ENCODE measurements at regions not wholly inside any gene's neighbourhood (a gene's known extent, or its start where the extent isn't known, plus 50 kb on each side); places are given as distances from the start of the nearest gene placed in this dataset.
"Not testable (repeated sequence)": the region's sequence is repeated elsewhere in the genome, so short reads cannot be mapped to it uniquely, and the experiment has no call there.

DNA sequence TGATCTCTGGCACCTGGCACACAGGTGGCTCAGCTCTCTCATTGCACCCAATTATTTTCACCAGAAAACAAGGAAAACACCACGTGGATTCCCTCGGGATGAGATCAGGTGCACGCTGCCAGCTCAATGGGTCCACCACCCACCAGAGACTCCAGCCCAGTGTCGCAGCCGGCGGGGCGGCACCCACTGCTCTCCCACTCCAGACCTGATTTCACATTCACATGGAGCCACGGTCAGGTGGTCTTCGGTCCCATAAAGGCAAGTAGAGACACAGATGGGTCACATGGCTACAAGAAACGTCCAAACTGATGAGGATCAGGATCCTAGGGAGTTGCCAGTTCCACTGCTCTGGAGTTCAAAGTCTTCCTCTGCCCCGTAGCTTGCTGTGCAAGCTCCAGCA is 217.6 kb downstream of the ANKRD30B start:
- no peak for DNase-seq (ENCODE audit: insufficient read length, low spot score)
- no peak for FAIRE-seq
- TF ChIP-seq, protein P1, sequence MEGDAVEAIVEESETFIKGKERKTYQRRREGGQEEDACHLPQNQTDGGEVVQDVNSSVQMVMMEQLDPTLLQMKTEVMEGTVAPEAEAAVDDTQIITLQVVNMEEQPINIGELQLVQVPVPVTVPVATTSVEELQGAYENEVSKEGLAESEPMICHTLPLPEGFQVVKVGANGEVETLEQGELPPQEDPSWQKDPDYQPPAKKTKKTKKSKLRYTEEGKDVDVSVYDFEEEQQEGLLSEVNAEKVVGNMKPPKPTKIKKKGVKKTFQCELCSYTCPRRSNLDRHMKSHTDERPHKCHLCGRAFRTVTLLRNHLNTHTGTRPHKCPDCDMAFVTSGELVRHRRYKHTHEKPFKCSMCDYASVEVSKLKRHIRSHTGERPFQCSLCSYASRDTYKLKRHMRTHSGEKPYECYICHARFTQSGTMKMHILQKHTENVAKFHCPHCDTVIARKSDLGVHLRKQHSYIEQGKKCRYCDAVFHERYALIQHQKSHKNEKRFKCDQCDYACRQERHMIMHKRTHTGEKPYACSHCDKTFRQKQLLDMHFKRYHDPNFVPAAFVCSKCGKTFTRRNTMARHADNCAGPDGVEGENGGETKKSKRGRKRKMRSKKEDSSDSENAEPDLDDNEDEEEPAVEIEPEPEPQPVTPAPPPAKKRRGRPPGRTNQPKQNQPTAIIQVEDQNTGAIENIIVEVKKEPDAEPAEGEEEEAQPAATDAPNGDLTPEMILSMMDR (IDR thresholded peaks at IDR 0.05; ENCODE audit: insufficient read depth, missing control alignments): no peak

DNA sequence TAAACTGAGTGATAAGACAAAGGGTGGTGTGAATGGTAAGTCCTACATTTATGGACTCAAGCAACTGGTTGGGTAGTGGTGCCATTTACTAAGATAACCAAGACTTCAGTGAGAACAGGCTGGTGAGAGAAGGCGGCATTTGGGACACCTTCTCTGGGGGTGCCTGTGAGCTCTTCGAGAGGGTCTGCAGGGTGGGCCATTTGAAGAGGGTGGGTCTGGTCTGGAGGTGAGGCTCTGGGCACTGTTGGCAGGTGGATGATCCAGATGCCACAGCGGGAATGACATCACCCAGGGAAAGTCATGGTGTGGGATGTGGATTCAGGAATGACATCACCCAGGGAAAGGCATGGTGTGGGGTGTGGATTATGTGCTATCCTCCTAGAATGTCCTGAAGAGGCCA is 219.3 kb downstream of the ANKRD30B start:
- FAIRE-seq; DNase-seq (ENCODE audit: insufficient read length, low spot score): not testable (repeated sequence)

DNA sequence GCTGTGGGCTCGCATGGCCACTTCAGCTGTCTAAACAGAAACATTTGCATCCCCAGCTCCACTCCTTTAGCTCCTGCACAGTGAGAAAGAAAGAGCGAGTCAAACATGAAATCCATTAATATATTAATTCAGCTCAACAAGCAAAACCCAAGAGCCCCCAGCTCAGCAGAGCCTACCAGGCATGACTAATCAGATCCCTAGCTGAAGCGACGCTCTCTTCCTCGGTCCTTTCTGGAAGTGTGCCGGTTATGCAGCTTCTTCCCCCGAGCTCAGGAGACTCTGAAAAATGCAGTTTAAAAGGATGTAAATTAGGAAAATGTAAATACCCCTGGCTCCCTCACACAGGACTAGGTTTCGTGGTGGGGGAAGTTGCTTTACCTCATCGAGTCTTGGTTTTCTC is 221.5 kb downstream of the ANKRD30B start:
- DNase-seq (ENCODE audit: insufficient read length, low spot score) (no peak), FAIRE-seq (no peak)
- TF ChIP-seq, protein P1 (IDR thresholded peaks at IDR 0.05; ENCODE audit: insufficient read depth, missing control alignments): no peak

DNA sequence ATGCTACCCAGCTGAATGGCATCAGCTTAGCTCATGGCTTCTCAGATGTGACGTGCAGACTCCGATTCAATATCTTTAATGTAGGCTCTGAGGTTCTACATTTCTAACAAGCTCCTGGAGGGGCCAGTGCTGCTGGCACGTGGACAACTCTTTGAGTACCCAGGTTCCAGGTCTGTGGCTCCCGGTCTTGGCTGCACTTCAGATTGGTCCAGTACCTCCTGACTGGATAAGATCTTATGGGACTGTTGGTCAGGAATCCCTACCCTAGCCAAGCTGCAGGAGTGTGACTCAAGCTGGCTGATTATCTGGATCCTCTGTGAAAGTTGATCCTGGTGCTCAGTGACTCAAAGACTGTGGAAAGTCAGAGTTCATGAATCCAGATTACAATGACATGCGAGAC is 222.1 kb downstream of the ANKRD30B start:
- DNase-seq (ENCODE audit: insufficient read length, low spot score) (no peak), FAIRE-seq (no peak)
- TF ChIP-seq, protein P1 (IDR thresholded peaks at IDR 0.05; ENCODE audit: insufficient read depth, missing control alignments): no peak

DNA sequence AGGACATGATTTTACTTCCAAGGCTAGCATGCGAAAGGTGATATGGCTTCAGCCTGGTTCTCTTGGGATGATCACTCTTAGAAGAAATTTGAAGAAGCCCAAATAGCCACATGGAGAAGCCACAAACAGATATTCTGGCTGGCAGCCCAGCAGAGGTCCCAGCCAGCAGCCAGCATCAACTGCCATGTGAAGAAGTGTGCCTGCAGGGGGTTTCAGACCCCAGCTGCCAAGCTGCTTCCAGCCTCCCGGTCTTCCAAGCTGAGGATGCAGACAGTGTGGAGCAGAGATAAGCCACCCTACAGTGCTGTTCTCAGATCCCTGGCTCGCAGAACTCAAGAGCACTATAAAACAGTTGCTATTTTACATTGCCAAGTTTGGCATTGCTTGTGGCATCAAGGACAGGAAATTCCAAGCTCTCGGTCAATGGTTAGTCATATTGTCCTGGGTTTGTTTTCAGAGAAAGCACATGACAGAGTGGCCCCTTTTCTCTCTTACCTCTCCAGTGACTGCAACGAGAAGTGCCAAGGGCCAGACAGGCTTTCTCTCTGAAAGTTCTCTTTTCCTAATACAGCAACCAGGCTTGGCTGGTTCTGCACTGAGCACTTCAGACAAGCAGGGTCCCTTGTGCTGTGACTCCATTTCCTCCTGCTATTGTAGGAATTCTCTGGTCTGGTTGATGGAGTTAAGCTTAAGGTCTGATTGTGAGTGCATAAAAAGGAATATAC is 223.7 kb downstream of the ANKRD30B start:
- FAIRE-seq: no peak
- TF ChIP-seq, protein P1 (IDR thresholded peaks at IDR 0.05; ENCODE audit: insufficient read depth, missing control alignments): no peak
- no peak for DNase-seq (ENCODE audit: insufficient read length, low spot score)

DNA sequence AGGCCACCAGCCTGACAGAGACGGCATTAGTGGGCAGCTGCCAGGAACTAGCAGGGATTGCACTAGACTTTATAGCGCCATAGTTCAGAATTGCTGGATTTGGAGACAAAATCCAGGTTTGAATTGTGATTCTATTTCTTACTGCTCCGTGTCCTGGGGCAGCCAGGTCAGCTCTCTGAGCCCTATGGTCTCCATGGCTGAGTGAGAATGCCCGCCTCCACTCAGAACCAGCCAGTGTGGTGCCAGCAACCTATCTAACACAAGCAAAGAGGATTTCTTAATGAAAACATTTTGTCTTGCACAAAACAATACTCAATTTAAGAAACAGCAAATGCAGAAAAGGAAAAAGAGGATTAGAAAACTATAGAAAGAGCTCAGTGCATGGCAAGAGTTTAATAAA is 225.4 kb downstream of the ANKRD30B start:
- not testable (repeated sequence) for FAIRE-seq

DNA sequence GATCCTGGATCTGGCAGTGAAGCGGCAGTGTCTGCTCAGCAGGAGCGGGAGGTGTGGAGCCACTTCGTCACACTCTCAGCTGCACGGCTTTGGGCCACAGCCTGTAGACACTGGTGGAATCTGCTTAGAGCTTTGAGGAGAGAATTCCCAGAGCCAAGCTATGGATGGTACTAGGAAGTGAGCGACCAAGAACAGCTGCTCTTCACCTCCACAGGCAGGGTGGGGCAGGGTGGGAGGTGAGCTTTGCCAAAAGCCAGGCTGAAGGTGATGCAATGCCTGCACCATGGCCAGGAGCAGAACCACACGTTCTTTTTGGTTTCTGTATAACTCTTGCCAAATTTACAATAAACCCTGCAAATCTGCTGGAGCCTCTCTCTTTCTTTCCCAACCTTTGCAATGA is 226.1 kb downstream of the ANKRD30B start:
- TF ChIP-seq, protein P1 (IDR thresholded peaks at IDR 0.05; ENCODE audit: insufficient read depth, missing control alignments): no peak
- FAIRE-seq (no peak), DNase-seq (ENCODE audit: insufficient read length, low spot score) (no peak)

More for the DNA sequence above, 225.4 kb downstream of the ANKRD30B start:
- not testable (repeated sequence) for DNase-seq (ENCODE audit: insufficient read length, low spot score)

DNA sequence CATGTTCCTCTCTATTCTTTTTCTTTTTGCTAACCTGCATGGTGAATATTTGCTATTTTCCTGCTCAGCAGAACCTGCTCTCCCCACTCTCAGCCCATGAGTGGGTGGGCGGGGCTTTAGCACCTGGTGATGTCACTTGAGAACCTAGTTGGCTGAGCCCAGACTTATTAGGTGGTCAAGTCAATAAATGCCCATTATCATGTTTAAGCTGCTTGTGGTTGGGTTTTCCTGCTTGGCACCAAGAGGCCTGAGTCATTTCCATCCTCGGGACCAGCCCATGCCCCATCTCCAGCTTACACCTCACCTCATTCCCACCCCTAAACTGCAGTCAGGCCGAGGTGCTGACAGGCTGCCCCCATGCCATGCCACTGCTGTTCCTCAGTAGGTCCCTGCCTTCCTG is 226.6 kb downstream of the ANKRD30B start:
- DNase-seq (ENCODE audit: insufficient read length, low spot score) (no peak), FAIRE-seq (no peak)

More for the DNA sequence above, 226.6 kb downstream of the ANKRD30B start:
- TF ChIP-seq, protein P1 (IDR thresholded peaks at IDR 0.05; ENCODE audit: insufficient read depth, missing control alignments): no peak

All from D721Med (cell line).